Nephron progenitor cell (in vitro differentiated cells): ENCODE measurements at regions not wholly inside any gene's neighbourhood (a gene's known extent, or its start where the extent isn't known, plus 50 kb on each side); places are given as distances from the start of the nearest gene placed in this dataset.

Experiments
- DNase-seq: peaks from one replicate; pipeline ENCODE4 v3.0.0; 2021
- H3K27ac Mint-ChIP-seq: 2 replicates; pipeline ENCODE4 v1.8.0; 2021; ENCODE audit warnings: mild to moderate bottlenecking, moderate library complexity, mixed read lengths
- H3K27me3 Mint-ChIP-seq: 2 replicates; pipeline ENCODE4 v1.8.0; 2021; ENCODE audit warnings: mild to moderate bottlenecking, low read depth, mixed read lengths; ENCODE audit not compliant: poor library complexity
- H3K36me3 Mint-ChIP-seq: 2 replicates; pipeline ENCODE4 v1.8.0; 2021; ENCODE audit warnings: low read depth, mixed read lengths
- H3K4me1 Mint-ChIP-seq: 2 replicates; pipeline ENCODE4 v1.8.0; 2021; ENCODE audit warnings: mixed read lengths
- H3K4me3 Mint-ChIP-seq: 2 replicates; pipeline ENCODE4 v1.8.0; 2021; ENCODE audit warnings: mild to moderate bottlenecking, moderate library complexity, mixed read lengths
- H3K9me3 Mint-ChIP-seq: 2 replicates; pipeline ENCODE4 v1.8.0; 2021; ENCODE audit warnings: mild to moderate bottlenecking, moderate library complexity, mixed read lengths
- TF ChIP-seq, protein P1 (sequence below): fragments of 200-600 bp; sonication (generic); IDR thresholded peaks from 2 replicates; pipeline ENCODE4 v1.5.0; 2021; ENCODE audit warnings: antibody characterized with exemption

DNA sequence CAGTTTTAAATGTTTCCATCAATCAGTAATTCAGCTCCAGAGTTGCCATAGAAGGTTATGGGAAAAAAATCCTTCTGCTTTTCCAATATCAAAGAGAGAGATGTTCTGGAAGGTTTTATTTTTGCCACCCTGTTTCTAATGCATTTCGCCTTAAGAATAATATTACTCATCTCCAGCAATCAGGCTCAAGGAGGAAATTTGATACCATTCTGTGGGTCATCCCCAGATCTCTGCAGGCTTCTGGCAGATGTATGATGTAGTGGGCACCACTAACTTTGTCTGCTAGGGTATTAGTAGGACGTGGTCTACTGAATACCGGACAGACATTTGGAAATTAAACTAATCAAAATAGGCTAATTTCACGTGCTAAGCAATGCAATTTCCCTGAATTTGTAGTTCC is 645.4 kb upstream of the TENM3 start:
- Mint-ChIP-seq H3K4me1 (peaks cover 24% of the 10 kb centered on the region), H3K9me3 (peaks cover 5% of the 10 kb centered on the region), H3K27ac (no peak overlapping the region), H3K36me3 (no peaks in the 10 kb centered on the region), H3K4me3 (no peak overlapping the region), H3K27me3 (peaks cover 4% of the 10 kb centered on the region)
- TF ChIP-seq, protein P1, sequence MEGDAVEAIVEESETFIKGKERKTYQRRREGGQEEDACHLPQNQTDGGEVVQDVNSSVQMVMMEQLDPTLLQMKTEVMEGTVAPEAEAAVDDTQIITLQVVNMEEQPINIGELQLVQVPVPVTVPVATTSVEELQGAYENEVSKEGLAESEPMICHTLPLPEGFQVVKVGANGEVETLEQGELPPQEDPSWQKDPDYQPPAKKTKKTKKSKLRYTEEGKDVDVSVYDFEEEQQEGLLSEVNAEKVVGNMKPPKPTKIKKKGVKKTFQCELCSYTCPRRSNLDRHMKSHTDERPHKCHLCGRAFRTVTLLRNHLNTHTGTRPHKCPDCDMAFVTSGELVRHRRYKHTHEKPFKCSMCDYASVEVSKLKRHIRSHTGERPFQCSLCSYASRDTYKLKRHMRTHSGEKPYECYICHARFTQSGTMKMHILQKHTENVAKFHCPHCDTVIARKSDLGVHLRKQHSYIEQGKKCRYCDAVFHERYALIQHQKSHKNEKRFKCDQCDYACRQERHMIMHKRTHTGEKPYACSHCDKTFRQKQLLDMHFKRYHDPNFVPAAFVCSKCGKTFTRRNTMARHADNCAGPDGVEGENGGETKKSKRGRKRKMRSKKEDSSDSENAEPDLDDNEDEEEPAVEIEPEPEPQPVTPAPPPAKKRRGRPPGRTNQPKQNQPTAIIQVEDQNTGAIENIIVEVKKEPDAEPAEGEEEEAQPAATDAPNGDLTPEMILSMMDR: no peak
- DNase-seq: no peak

DNA sequence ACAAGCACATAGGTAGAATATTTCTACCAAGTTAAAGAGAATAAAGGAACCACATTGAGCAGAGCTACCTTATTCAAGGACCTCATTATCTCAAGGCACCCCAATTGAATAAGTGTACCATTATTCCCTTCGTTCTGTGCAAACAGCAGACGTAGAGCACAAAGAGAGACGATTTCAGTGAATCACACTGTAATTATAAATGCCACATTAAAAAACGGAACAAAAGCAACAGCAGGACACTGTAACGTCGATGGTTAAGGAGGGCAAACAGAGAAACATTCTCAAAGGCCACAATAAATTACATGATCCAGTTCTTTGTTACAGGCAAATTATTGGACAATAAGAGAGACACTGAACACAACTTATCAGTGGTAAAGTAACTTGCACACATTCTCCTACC is 644.1 kb upstream of the TENM3 start:
- no peak for DNase-seq
- Mint-ChIP-seq H3K27ac (no peak overlapping the region), H3K36me3 (no peaks in the 10 kb centered on the region), H3K4me3 (no peak overlapping the region), H3K27me3 (peaks cover 4% of the 10 kb centered on the region), H3K4me1 (peaks cover 24% of the 10 kb centered on the region), H3K9me3 (peaks cover 8% of the 10 kb centered on the region)
- TF ChIP-seq, protein P1: no peak

DNA sequence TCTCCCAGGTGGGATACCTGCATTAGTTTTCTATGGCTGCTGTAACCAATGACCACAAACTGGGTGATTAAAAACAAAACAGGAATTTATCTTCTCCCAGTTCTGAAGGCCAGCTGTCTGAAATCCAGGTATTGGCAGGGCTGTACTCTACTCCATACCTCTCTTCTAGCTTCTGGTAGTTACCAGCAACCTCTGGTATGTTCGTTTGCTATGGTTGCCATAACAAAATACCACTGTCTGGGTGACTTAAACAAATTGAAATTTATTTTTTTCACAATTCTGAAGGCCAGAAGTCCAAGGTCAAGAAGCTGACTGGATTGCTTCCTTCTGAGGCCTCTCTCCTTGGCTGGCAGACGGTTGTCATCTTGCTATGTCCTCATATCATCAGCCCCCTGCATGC is 642.1 kb upstream of the TENM3 start:
- Mint-ChIP-seq H3K36me3 (no peaks in the 10 kb centered on the region), H3K27ac (no peak overlapping the region), H3K9me3 (peaks cover 3% of the 10 kb centered on the region), H3K27me3 (peaks cover 4% of the 10 kb centered on the region), H3K4me3 (no peak overlapping the region), H3K4me1 (peaks cover 16% of the 10 kb centered on the region)
- no peak for DNase-seq
- TF ChIP-seq, protein P1: no peak

DNA sequence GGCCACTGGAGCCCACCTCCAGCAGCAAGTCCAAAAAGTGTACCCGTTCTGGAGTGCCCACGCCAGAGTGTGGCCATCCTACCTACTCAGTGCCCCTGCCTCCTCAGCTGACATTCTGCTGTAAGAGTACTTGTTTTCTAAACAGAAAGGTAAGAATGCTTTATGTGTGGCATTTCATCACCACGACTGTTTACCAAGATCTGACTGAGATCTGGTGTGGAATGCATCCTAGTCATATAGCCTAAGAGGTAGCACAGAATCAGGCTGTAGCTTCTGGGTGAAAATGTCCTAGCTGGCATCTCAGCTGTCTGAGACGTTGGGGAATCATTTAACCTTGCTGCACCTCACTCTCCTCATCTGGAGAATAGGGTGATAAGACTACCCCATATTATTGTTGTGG is 638.7 kb upstream of the TENM3 start:
- no peak for DNase-seq
- Mint-ChIP-seq H3K4me1 (peaks cover 18% of the 10 kb centered on the region), H3K4me3 (no peak overlapping the region), H3K36me3 (no peaks in the 10 kb centered on the region), H3K9me3 (peaks cover 3% of the 10 kb centered on the region), H3K27ac (no peak overlapping the region), H3K27me3 (peaks cover 4% of the 10 kb centered on the region)
- TF ChIP-seq, protein P1: no peak

DNA sequence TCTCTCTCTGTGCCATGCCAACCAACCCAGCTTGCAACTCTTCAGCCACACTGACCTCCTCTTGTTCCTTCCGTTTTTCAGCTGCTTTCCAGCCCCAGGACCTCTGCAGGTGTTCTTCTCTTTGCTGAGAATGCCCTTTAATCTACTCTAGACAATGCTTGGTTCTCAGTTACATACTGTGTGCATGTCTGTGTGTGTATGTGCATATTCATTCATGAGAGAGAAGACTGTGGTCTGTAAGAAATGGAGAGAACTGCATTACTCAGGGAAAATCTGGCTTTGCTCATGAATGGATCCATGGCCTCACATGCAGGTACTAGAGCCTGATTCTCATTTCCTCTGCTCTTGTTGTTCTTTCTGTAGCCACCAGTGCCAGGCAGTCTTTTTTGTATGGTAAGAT is 636.9 kb upstream of the TENM3 start:
- no peaks in the 10 kb centered on the region for H3K36me3 Mint-ChIP-seq
- no peak overlapping the region for H3K27ac Mint-ChIP-seq
- TF ChIP-seq, protein P1: no peak
- H3K4me3 Mint-ChIP-seq: no peak overlapping the region
- no peaks in the 10 kb centered on the region for H3K27me3 Mint-ChIP-seq
- H3K9me3 Mint-ChIP-seq: peaks cover 3% of the 10 kb centered on the region
- peaks cover 35% of the 10 kb centered on the region for H3K4me1 Mint-ChIP-seq
- no peak for DNase-seq

DNA sequence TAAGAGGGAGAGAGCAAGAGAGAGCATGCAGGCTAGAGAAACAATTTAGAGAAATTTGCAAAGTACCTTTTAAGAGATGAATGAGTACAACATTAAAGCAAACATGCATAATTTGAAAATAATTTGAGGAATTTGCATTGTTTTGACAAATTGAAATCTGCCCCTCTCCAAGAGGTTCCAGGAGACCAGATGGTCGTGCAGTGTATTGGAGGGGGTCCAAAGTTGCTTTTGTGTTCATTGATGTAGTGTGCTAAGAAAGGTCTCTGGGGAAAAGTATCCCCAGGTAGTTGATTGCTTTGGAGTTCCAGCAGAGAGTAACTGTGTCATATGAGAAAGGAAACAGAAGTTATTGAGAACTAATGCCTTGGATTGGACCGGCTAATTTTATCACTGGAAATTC is 635.0 kb upstream of the TENM3 start:
- Mint-ChIP-seq H3K27ac (no peak overlapping the region), H3K4me3 (no peak overlapping the region), H3K4me1 (peaks cover 52% of the 10 kb centered on the region), H3K9me3 (peaks cover 3% of the 10 kb centered on the region), H3K27me3 (no peaks in the 10 kb centered on the region), H3K36me3 (no peaks in the 10 kb centered on the region)
- TF ChIP-seq, protein P1: no peak
- DNase-seq: no peak
